ENCODE measurements at regions not wholly inside any gene's neighbourhood (a gene's known extent, or its start where the extent isn't known, plus 50 kb on each side); places are given as distances from the start of the nearest gene placed in this dataset.

- no peak for ATAC-seq
- TF ChIP-seq CREB5 (CRISPR knock-in tag; IDR thresholded peaks at IDR 0.05; ENCODE audit: low read depth) (no peak), CSDC2 (CRISPR knock-in tag; IDR thresholded peaks at IDR 0.05) (no peak), SNAI2 (CRISPR knock-in tag; IDR thresholded peaks at IDR 0.05) (no peak), ZFP3 (CRISPR knock-in tag; IDR thresholded peaks at IDR 0.05) (no peak)
Measured at GRCh38 chr1:60716472-60716871, 365.9 kb upstream of the NFIA start.

- TF ChIP-seq CSDC2 (CRISPR knock-in tag; IDR thresholded peaks at IDR 0.05) (no peak), CREB5 (CRISPR knock-in tag; IDR thresholded peaks at IDR 0.05; ENCODE audit: low read depth) (no peak), ZNF565 (CRISPR knock-in tag; conservative IDR thresholded peaks at IDR 0.05; ENCODE audit: low read depth) (no peak), ZNF8 (CRISPR knock-in tag; IDR thresholded peaks at IDR 0.05) (no peak), CSRNP3 (CRISPR knock-in tag; IDR thresholded peaks at IDR 0.05) (no peak), RARB (CRISPR knock-in tag; IDR thresholded peaks at IDR 0.05) (no peak), TOX (CRISPR knock-in tag; IDR thresholded peaks at IDR 0.05; ENCODE audit: borderline replicate concordance) (no peak), GLIS3 (CRISPR knock-in tag; IDR thresholded peaks at IDR 0.05) (no peak), ESRRG (CRISPR knock-in tag; IDR thresholded peaks at IDR 0.05) (no peak)
- ATAC-seq = no peak
Measured at GRCh38 chr1:60715970-60716369, 366.4 kb upstream of the NFIA start.

GRCh38 chr1:60709426-60709825, 372.9 kb upstream of the NFIA start:
- no peak for ATAC-seq
- no peak for TF ChIP-seq RARB (CRISPR knock-in tag; IDR thresholded peaks at IDR 0.05)
- TF ChIP-seq POU6F1 (CRISPR knock-in tag; IDR thresholded peaks at IDR 0.05; ENCODE audit: borderline replicate concordance, low read depth) = no peak
- no peak for TF ChIP-seq ZNF565 (CRISPR knock-in tag; conservative IDR thresholded peaks at IDR 0.05; ENCODE audit: low read depth)
- no peak for TF ChIP-seq ISL1 (CRISPR knock-in tag; IDR thresholded peaks at IDR 0.05)
- no peak for TF ChIP-seq CSDC2 (CRISPR knock-in tag; IDR thresholded peaks at IDR 0.05)
- no peak for TF ChIP-seq GLIS3 (CRISPR knock-in tag; IDR thresholded peaks at IDR 0.05)
- TF ChIP-seq ZNF70 (CRISPR knock-in tag; IDR thresholded peaks at IDR 0.05) = no peak
- no peak for TF ChIP-seq PPARA (CRISPR knock-in tag; IDR thresholded peaks at IDR 0.05; ENCODE audit: borderline replicate concordance)
- no peak for TF ChIP-seq OSR1 (CRISPR knock-in tag; IDR thresholded peaks at IDR 0.05)
- TF ChIP-seq CREB5 (CRISPR knock-in tag; IDR thresholded peaks at IDR 0.05; ENCODE audit: low read depth) = no peak
- no peak for TF ChIP-seq TSHZ2 (CRISPR knock-in tag; IDR thresholded peaks at IDR 0.05)
- TF ChIP-seq ZFP30 (CRISPR knock-in tag; IDR thresholded peaks at IDR 0.05) = no peak
- TF ChIP-seq TOX (CRISPR knock-in tag; IDR thresholded peaks at IDR 0.05; ENCODE audit: borderline replicate concordance) = no peak
- no peak for TF ChIP-seq CSRNP3 (CRISPR knock-in tag; IDR thresholded peaks at IDR 0.05)
- no peak for TF ChIP-seq ZFP3 (CRISPR knock-in tag; IDR thresholded peaks at IDR 0.05)
- TF ChIP-seq ZNF8 (CRISPR knock-in tag; IDR thresholded peaks at IDR 0.05) = no peak
- TF ChIP-seq ESRRG (CRISPR knock-in tag; IDR thresholded peaks at IDR 0.05) = no peak
- no peak for TF ChIP-seq BACH2 (CRISPR knock-in tag; IDR thresholded peaks at IDR 0.05; ENCODE audit: borderline replicate concordance)
- TF ChIP-seq SNAI2 (CRISPR knock-in tag; IDR thresholded peaks at IDR 0.05) = no peak
- TF ChIP-seq ZC3H10 (CRISPR knock-in tag; IDR thresholded peaks at IDR 0.05) = no peak
